ENCODE measurements at regions not wholly inside any gene's neighbourhood (a gene's known extent, or its start where the extent isn't known, plus 50 kb on each side); places are given as distances from the start of the nearest gene placed in this dataset.

- no peak for DNase-seq
Observed at GRCh38 chr4:20462426-20463175, 210.9 kb downstream of the SLIT2 start.

GRCh38 chr4:20463176-20463430 lies 211.4 kb downstream of the SLIT2 start:
- DNase-seq, result no peak

DNA sequence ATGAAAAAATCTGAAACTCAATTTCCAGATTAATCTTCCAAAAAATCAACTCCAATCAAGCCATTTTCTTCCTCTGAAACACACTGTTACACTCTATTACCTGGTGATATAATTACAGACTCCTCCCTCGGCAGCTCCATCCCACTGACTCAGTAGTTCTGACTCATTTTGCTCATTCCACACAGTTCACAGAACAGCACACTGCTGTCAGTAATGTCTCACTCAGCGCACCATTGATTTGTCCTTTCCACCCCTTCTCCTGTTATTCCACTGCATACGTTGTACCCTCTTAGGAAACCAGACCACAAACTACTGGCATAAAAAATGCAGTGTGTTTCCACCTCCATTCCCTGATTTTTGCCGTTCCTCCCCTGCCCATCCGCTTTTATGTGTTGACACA lies 212.7 kb downstream of the SLIT2 start:
- DNase-seq, result no peak

GRCh38 chr4:20474119-20474518 lies 222.4 kb downstream of the SLIT2 start:
- no peak for DNase-seq

DNA sequence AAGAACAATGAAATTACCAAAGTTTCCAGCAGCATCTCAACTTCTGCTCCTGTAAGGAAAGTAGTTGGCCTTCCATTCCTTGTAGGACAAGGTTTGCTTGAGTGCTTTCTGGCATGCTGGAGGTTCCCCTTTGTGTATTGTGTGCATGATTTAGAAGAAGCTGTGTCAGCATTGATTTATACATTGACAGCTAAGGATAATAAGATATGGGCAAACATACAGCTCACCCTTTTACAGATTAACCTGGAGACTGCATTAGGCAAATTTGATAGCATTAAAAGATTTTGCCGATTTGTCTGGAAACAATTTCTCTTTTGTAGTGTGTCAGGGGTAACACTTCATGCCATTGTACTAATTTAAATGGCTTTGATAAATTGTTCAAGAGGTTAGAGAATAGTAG lies 221.8 kb upstream of the PACRGL start:
- no peak for DNase-seq

DNA sequence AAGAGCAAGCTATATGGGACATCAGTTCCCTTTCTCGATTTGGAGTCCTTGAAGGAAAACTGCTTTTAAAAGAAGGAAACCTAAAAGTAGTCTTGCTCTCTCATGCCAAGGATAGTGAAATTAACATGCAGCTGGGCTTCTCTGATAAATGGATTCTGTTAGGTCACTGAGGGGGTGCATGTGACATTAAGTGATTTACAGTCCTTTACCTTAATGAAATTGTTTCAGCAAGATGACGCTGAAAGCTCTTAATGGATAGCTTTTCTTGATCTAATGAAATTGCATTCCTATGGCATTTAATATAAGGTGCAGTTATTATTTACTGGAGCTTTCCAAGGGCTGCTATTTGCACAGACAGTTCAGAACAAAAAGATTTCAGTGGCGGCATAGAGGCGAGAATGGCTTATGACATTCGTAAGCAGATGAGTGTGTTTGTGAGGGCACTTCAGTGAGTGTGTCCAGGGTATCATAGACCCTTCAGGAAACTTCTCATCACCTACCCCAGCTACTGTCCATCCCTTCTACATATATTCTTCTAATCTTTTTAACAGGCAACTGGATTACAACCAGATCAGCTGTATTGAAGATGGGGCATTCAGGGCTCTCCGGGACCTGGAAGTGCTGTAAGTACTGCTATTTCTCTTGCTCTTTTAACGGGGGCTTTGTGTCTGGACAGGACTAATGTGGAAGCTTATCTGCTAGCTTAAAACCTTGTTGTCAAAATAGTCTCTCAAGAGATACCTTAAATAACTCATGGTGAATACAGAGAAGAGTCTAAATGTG lies 219.9 kb upstream of the PACRGL start:
- DNase-seq, result no peak

DNA sequence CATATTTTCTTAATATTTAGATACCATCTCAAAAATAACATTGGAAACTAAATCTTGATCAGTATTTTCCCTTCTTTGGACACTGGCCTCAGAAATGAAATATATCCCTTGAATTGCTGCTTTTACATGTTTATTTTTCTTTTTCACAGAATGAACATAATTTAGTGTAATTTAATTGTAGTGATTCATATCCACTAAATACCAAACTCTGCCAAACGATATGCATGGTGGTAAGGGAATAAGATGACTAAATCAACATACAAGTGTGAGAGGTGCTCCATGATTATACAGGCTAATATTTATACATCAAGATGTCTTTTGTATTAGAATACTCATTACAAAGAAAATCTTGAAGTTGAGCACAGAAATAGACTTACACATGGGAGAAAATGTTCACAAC lies 216.8 kb upstream of the PACRGL start:
- DNase-seq, result no peak

DNA sequence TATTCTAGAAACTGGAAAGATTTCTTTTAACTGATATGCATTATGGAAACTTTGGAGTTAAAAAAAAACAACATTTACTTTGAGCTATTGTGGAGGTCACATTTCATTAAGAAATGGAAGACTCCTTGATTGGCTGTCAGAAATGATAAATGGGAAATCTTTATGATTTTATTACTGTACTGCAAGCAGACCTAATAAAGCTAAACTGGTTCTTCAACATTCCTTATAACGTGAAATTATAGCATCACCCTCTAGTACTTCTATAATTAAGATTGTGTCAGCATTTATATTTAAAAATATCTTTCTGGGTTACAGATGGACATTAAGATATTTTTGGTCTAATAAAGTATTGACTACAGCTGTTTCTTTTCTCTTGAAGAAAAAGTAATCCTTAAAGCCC lies 213.8 kb upstream of the PACRGL start:
- no peak for DNase-seq

DNA sequence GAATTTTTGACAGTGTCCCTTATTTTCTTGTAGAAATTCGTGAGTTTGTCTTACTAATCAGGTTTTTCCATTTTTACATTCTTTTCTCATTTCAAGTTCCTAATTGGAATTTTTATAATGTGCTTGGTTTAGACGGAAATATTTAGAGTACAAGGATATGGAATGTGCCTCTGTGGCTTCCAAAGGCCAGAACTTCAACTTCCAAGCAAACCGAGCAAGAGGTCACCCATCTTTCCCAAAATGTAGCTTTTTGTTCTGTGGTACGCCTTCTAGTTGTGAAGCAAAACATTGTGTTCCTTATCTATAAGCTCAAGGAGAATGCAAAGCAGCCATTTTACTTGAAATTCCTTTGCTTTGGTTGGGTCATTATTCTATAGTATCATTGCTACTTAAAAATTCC lies 212.8 kb upstream of the PACRGL start:
- DNase-seq, result no peak

GRCh38 chr4:20487852-20488251 lies 212.4 kb upstream of the PACRGL start:
- DNase-seq, result no peak

DNA sequence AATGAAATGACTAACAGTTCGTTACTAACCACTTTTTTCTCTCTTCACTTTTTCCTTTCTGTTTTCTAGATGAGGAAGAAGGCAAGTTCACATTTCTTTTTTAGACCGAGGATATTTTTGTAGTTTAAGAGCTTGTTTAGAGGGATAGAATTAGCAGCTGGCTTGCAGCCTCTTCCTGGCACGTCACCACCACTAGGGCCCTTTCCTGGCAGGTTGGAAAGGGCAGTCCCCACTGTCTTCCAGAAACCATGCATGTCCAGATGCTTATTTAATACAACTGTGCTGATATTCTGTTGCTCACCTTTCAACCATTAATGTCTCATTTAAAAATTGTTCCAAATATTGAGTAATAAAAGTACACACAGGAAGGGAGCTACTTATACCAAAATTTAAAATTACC lies 209.5 kb upstream of the PACRGL start:
- DNase-seq, result no peak

GRCh38 chr4:20493761-20494353 lies 206.4 kb upstream of the PACRGL start:
- DNase-seq, result no peak

GRCh38 chr4:20496068-20496467 lies 204.2 kb upstream of the PACRGL start:
- DNase-seq, result no peak

DNA sequence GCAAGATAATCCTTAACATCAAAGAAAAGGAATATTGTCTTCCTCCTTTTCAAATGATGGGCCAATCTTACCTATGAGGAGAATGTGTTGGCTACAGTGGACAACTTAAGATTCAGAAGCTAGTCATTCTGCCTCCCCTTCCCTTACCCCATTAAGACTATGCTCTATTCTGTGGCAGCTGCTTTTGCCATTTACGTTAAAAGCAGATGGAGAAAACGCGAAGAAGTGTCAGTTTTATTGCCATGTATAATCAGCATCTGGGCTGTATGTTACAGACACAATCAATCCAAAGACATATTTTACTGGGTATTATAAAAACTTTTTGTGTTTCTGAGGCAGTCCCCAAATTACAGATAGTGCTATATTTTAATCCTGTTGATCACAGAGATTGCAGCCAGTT lies 196.1 kb upstream of the PACRGL start:
- DNase-seq, result no peak

GRCh38 chr4:20505927-20506326 lies 194.3 kb upstream of the PACRGL start:
- DNase-seq, result no peak

- no peak for DNase-seq
Observed at GRCh38 chr4:20506827-20507226, 193.4 kb upstream of the PACRGL start.

DNA sequence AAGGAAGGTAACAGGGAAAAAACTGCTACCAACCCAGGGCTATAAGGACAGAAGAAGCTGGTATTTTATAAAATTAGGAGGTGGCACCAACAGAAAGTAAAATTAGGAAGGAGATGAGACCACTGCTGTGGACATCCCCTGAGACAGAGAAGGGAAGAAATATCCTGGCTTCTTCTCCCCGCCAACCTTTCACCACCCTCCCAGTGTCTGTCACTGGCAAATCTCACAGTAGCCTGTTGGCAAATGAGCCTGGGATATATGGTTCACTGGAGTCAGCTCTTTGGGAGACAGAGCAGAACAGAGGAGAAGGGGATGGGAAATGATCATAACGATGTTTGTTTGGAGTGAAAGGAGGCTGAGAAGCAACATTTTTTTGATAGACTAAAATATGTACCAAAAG lies 190.9 kb upstream of the PACRGL start:
- no peak for DNase-seq

DNA sequence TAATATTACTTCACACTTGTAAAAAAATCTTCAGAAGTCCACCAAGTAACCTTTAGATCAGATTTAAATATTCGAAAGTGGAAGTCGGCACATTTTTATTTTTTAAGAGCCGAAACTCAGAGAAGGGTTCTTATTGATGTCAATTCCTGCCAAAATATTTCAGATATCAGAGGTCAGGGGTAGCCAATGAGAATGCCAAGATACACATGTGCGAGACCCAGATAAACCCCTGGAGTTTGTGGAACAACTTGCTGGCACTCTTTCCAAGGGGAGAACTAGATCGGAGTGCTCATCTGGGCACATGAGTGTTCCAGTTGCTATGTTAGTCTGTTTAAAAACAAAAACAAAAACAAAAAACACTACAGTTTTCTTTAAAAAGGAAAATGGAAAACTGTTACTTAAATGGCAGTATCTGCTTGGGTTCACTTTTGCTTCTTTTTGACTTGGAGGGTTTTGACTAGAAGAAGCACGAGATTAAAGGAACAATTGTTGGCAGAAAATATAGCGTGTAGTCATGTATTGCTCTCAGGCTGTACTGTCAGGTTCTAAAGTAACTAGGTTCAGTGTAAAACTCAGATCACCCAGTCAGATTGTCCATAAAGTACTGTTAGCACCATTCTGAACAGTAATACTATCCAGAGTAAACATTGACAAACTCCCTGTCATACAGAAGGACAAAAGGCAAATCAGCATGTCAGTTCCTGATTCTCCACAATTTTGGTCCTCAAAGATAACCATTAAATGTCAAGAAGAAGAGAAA lies 188.0 kb upstream of the PACRGL start:
- no peak for DNase-seq

- no peak for DNase-seq
Observed at GRCh38 chr4:20512985-20513384, 187.3 kb upstream of the PACRGL start.

DNA sequence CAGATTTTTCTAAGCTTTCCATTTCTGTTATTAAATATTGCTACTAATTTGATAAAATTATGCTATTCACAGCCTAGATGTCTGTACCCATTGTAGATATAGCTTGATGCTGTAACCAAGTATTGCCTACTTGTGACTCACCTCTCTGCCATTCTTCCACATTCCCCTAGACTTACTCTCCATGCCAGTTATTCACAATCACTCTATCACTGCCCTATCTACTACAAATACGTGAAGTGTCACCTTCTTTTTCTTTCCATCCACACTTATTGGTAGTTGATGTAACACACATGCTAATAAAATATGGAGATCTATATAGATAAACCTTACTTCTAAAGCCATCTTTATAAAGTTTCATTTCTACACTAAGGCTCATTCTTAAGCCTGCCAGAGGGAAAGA lies 179.4 kb upstream of the PACRGL start:
- DNase-seq, result no peak

DNA sequence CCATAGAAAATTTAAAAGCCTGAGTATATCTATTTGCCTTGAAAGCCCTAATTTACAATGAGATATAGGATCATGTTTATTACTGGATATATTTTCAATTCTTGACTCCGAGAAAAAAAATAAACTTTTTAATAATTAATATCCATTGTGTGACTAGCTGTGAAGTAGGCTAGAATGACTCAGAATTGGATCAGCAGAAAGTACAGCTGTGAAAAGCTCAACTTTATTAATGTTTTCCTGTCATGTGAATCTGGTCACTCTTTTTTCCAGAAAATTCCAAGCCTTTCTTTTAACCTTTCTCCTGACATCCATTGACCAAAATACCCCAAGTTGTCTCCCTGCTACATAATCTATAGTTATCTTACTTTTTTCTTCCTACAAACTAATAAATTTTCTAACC lies 171.8 kb upstream of the PACRGL start:
- DNase-seq, result no peak

- DNase-seq, result no peak
Observed at GRCh38 chr4:20529691-20530090, 170.6 kb upstream of the PACRGL start.

GRCh38 chr4:20532116-20532790 lies 168.0 kb upstream of the PACRGL start:
- DNase-seq, result no peak
